GM19438 (cell line): ENCODE measurements at regions not wholly inside any gene's neighbourhood (a gene's known extent, or its start where the extent isn't known, plus 50 kb on each side); places are given as distances from the start of the nearest gene placed in this dataset.
"Not testable (repeated sequence)": the region's sequence is repeated elsewhere in the genome, so short reads cannot be mapped to it uniquely, and the experiment has no call there.

Experiments used
- ATAC-seq: cut with Tn5 transposase; IDR thresholded peaks from one replicate; pipeline ENCODE4 v1.9.1; 2021; ENCODE audit warnings: low read depth; ENCODE audit not compliant: unreplicated experiment

- no peak for ATAC-seq
Measured at GRCh38 chr6:16912756-16913155, 151.5 kb upstream of the ATXN1 start.

DNA sequence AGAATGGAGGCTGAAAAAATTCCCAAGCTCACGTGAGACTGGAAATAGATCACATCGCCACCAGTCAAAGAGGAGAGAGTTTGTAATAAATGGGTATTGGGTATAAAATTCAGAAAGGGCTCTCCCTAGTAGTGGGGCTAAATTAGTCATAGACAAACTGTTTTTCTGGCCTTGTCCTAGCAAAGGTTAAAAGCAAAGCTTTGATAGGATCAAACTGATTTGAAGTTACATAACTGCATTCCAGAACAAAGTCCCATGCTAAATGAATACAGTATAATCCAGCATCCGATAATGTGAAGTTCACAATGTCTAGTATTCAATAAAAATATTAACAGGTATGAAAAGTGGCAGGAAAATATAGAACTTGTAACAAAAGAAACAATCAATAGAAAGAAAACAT, 149.8 kb upstream of the ATXN1 start:
- ATAC-seq = no peak

- ATAC-seq = no peak
Measured at GRCh38 chr6:16909658-16910360, 148.5 kb upstream of the ATXN1 start.

- ATAC-seq = no peak
Measured at GRCh38 chr6:16907991-16908390, 146.7 kb upstream of the ATXN1 start.

DNA sequence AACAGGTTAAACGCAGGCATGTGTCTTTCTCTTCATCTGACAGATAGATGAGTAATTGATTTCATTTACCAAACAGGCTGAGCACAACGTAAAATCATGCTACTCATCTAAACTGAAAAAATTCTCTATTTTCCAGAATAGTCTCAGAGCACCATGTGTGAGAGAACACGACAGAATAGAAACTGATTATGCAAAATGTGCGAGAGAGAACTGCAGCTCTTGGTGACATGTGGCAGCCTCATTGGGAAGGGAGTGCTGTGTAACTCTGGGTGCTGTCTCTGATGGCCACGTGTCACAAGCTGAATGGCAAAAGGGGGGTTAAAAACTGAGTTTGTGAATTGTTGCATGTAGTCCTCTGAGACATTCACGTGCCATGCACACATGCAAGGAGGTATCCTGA, 143.7 kb upstream of the ATXN1 start:
- ATAC-seq = no peak

DNA sequence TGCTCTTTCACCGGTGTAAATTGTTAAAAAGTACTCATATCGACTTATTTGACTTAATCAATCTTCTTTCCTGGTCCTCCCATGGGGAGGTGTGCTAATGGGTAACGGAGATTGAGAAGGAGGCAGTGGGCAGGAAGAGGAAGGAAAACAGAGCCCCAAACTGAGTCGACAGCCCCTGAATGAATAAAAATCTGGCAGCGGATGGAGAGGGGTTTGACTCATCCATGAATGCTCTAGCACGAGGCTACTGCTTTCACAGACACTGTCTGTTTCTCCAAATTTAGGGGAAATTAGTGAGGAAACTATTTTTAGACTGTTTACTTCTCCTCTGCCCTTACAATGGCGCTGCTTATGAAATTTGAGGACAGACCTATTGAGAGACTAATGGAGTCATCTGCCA, 142.2 kb upstream of the ATXN1 start:
- no peak for ATAC-seq

- no peak for ATAC-seq
Measured at GRCh38 chr6:16902502-16902901, 141.2 kb upstream of the ATXN1 start.

GRCh38 chr6:16901782-16902181, 140.5 kb upstream of the ATXN1 start:
- ATAC-seq = no peak

DNA sequence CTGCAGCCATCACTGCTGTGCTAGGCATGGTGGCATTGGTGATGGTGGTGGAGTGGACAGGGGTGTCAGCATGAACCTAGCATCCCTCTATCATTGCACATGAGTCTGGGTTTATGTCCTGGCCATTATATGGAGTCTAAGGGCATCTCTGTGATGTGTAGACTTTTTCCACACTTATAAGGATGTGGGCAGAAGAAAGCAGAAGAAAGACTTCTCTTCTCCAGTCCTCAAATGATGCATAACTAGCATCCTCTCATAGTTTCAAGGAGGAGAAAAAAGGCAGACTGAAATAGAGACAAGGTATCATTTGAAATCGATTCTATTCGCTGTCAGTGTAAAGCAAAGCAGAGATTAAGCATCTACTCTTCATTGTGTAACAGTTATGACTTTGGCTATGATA, 140.0 kb upstream of the ATXN1 start:
- no peak for ATAC-seq

DNA sequence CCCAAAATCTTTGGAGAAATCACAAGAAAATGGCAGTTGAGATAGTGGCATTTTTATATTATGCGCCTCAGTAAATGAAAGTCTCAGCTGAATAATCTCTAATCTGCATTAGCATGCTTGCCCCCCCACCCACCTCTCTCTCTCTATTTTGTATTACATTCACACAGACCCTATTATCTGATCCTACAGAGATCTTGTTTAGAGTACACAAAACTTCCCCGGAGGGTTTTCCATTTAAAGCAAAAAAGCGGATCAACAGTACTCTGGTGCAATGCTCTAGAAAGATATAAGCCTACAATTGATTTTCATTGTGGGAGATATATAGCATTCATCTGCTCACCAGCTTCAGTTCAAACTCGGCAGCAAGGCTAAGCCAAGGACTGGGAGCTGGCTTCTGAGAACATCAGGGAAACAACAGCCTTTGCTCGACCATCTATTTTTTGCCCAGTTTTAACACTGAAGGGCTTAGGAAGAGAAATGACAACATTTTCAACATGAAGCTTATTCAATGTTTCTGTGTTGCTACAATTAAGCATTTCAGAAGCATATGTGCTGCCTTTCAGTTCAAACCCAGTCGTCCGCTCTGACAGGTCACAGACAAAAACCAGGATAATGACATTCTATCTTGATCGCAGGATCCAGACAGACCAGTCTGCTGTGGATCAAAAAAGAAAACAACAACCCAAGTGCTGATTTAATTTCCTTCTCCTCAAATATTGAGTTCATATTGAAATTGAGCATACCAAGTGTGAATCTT, 137.6 kb upstream of the ATXN1 start:
- ATAC-seq = no peak

- ATAC-seq = no peak
Measured at GRCh38 chr6:16897669-16898068, 136.4 kb upstream of the ATXN1 start.

- ATAC-seq = no peak
Measured at GRCh38 chr6:16894301-16894700, 133.0 kb upstream of the ATXN1 start.

DNA sequence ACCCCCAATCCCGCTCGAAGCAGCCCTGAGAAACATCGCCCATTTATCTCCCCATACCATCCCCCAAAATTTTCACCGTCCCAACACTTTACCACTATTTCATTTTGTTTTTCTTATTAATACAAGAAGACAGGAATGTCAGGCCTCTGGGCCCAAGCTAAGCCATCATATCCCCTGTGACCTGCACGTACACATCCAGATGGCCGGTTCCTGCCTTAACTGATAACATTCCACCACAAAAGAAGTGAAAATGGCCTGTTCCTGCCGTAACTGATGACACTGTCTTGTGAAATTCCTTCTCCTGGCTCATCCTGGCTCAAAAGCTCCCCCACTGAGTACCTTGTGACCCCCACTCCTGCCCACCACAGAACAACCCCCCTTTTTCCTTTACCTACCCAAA, 129.8 kb upstream of the ATXN1 start:
- ATAC-seq = not testable (repeated sequence)

DNA sequence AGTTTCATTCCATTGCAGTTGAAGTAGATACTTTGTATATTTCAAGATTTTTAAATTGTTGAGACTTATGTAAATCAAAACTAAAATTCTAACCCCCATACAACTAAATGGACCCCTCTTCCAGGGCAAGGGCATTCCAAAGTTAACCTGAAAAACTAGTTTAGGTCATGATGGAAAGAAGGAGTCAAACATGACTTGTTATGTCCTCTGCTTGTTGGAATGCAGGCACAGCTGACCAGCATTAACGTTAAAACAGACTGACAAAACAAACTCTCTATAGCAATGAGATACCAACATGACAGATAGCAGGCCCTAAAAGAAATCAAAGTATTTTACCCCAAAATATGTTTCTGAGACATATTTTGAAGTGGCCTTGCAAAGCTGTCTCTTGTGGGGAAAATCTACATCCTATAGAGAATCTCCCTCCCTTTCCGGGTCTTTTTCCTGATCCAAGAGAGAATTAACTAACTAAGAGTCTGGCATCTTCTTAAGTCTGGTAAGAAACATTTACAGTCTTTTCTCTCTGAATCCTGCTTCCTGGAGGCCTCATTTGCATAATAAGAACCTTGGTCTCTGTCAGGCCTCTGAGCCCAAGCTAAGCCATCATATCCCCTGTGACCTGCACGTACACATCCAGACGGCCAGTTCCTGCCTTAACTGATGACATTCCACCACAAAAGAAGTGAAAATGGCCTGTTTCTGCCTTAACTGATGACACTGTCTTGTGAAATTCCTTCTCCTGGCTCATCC, 124.3 kb upstream of the ATXN1 start:
- ATAC-seq = no peak

DNA sequence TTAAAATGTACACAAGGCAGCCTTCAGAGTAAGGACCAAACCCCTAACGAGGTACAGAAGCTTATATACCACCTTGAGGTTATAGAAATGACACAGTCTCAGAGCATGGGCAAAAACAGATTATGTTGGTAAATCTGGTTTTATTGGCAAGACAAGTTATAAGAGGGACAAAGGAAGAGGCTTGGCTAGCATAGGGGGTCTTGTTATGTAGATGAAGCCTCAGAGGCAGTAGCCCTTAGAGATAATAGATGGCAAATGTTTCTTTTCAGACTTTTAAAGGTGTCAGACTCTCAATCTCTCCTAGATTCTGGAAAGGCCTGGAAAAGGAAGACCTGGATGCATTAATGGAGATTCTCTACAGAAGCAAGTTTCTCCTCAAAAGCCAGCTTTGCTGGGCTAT, 123.3 kb upstream of the ATXN1 start:
- ATAC-seq = no peak

- ATAC-seq = no peak
Measured at GRCh38 chr6:16883414-16883813, 122.2 kb upstream of the ATXN1 start.

DNA sequence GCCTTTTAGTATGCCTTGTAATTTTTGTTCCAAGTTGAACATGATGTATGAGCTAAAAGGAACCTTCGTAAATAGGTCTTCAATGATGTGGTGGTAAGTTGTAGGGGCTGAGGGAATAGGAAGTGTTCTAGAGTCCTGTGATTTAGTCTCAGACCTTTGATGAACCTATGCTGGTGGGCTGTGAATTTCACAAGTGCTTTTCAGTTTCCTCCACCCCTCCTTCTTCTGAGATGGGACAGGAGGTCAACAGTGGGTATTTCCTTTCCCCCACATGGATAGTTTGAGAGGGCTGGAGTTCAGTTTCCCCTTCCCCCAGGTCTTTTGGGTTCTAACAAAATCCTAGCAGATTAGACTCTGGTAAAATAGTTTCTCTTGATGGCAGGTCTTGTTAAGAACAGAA, 121.0 kb upstream of the ATXN1 start:
- ATAC-seq = no peak

DNA sequence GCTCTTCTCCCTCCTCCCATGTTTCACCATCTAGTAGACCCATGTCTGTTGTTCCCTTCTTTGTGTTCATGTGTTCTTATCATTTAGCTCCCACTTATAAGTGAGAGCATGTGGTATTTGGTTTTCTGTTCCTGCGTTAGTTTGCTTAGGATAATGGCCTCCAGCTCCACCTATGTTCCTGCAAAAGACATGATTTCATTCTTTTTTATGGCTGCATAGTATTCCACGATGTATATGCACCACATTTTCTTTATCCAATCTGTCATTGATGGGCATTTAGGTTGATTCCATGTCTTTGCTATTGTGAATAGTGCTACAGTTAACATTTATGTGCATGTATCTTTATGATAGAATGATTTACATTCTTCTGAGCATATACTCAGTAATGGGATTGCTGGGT, 115.6 kb upstream of the ATXN1 start:
- not testable (repeated sequence) for ATAC-seq

GRCh38 chr6:16876201-16876600, 114.9 kb upstream of the ATXN1 start:
- ATAC-seq = no peak

GRCh38 chr6:16873698-16874097, 112.4 kb upstream of the ATXN1 start:
- ATAC-seq = no peak

DNA sequence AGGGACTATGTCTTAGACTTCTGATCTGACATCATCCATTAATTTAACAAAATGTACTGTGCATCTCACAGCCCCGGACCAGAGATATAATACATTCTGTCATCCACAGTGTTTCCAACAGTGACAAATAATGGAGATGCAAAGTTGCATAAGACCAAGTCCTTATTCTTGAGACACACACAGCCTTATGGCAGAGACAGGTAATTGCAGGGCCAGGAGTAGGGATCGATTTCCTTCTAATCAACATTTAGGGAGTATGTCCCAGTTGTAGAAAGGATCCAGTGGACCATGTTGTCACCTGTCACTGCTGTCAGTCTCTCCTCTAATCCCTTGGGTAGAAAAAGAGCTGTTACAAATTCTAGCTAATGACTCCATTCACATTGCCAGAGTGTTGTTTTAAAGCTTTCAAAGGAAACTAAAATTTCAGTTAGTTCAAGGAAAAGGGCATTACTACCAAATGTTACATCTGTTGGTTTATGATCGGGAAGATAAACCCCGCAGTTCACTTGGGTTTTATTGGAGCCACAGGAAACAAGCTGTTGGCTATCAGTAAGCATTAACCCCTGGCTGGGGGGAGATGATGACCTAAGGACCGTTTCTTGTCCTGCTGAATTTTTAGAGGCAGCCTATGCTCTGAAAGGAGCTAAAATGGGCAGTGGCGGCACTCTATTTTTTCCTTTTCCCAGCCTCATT, 111.4 kb upstream of the ATXN1 start:
- ATAC-seq = no peak
